Liver (tissue), 3 donors: ENCODE measurements at regions not wholly inside any gene's neighbourhood (a gene's known extent, or its start where the extent isn't known, plus 50 kb on each side); places are given as distances from the start of the nearest gene placed in this dataset.

Experiments used
- CTCF ChIP-seq: fragments of 150-350 bp; IDR thresholded peaks from 2 replicates; pipeline ENCODE4 v1.5.1; 2017; ENCODE audit warnings: improper control_type of control experiment, low read depth, low read length; ENCODE audit not compliant: missing input control
- FOXA1 ChIP-seq: IDR thresholded peaks from 2 replicates; pipeline ENCODE4 v1.6.1; 2016; ENCODE audit warnings: antibody characterized with exemption
- GABPA ChIP-seq, 2 donors: IDR thresholded peaks in 1 of 2; conservative IDR thresholded peaks in 1 of 2; 2 replicates each; pipeline ENCODE4 v1.6.1; 2016; ENCODE audit warnings: antibody characterized with exemption in 2 of 2, mild to moderate bottlenecking in 1 of 2, moderate library complexity in 1 of 2
- MAX ChIP-seq: IDR thresholded peaks from 2 replicates; pipeline ENCODE4 v1.6.1; 2016; ENCODE audit warnings: antibody characterized with exemption
- SP1 ChIP-seq: IDR thresholded peaks from 2 replicates; pipeline ENCODE4 v1.6.1; 2018; ENCODE audit warnings: antibody characterized with exemption, mild to moderate bottlenecking
- donor health status: healthy.
- donor health status: healthy.

- TF ChIP-seq CTCF = no peak
- TF ChIP-seq SP1 = no peak
- no peak for TF ChIP-seq MAX
- TF ChIP-seq GABPA (IDR thresholded peaks at IDR 0.05 in 1 of 2, conservative IDR thresholded peaks at IDR 0.05 in 1 of 2) = no peak
- TF ChIP-seq FOXA1 = no peak
Measured at GRCh38 chr18:77807650-77808049, 558.0 kb downstream of the GALR1 start.
